ENCODE measurements at regions not wholly inside any gene's neighbourhood (a gene's known extent, or its start where the extent isn't known, plus 50 kb on each side); places are given as distances from the start of the nearest gene placed in this dataset.

DNA sequence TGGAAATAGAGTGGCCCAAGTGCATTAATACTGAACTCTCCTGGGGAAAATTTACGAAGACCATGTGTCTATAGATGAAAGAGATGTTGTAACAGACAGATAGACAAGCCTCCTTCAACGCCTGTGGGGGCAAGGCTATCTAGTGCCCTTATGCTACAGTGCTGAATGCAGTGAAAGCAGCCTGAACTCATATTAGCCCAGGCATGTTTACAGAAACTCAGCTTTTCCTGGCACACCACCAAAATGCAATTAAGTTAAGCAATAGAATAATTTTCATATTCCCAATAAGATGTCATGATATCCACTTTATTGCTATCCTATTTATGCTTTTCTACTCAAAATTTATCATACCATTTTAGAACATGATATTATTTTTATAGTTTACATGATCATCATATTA, 277.0 kb downstream of the DIRAS2 start:
- no peak for DNase-seq

- no peak for DNase-seq
These were observed 274.4 kb downstream of the DIRAS2 start for GRCh38 chr9:90368241-90368640.

DNA sequence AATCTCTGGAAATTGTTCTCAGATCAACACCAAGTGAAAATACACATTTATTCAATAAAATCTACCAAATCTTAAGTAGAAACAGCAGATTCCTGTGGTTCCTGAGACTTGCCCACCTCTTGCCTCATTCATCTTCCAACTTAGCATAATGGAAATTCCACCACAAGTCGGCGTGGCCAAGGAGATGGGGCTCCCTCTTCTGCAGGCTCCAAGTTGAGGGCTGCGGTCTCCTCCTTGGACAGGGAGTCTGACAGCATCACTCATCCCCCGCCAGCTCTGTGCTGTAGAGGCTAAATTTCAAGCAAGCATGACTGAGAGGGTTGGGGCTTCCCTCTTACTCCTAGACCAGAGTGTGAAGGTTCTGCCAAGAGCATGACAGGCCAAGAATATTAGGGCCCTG, 273.7 kb downstream of the DIRAS2 start:
- no peak for DNase-seq

DNA sequence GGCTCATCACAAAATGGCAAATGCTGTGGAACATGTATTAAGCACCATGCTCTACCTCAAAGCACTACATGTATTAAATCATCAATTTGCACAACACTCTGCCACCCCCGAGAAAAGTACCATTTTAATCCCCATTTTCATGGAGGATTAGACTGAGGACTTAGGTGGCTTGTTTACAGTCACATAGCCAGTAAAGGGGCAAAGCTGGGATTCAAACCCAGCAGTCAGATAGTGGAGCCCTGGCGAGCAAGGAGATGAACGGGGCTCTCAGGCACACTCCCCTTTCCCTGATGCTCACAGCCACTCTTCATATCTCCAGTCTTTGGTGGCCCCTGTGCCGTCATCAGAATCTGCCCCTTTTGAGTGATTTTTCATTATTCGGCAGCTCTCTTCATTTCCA, 262.9 kb downstream of the DIRAS2 start:
- DNase-seq, result no peak

DNA sequence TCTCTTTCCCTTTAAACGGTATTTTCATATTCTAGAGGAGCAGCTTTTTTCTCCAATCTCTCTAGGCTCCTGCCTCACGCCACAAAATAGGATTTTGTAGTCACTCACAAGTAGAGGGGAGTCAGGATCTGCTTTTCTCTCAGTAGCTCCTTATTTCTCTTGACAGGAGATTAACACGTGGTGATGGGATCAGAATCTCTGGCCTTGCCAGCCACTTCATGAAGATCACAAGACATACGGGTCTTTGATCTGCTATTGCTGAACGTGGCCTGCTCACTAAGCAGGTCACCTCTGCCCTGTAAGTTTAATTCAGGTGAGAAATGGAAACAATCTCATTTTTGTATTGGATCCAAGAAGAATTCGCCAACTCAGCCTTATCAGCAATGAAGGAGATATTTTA, 257.5 kb downstream of the DIRAS2 start:
- peak; percentile 17 for DNase-seq

GRCh38 chr9:90393365-90394152, 249.1 kb downstream of the DIRAS2 start:
- no peak for DNase-seq

GRCh38 chr9:90394871-90395270, 247.8 kb downstream of the DIRAS2 start:
- no peak for DNase-seq

- DNase-seq, result no peak
These were observed 242.5 kb downstream of the DIRAS2 start for GRCh38 chr9:90400091-90400490.

DNA sequence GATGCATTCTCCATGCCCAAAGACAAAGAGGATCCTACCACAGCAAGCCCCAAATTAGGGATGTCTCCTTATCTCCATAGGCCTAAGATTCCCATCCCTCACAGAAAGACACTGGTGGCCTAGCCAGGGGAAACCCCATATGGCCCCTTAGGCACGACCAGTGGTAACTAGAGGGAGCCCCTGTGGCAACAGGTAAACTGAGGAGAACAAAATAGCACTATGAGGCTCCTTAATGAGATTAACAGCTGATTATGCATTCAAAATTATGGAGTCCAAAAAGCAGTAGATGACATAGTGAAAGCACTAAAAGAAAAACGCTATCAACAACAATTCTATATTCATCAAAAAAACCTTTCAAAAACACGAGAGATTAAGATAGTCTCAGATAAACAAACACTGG, 234.0 kb downstream of the DIRAS2 start:
- no peak for DNase-seq

DNA sequence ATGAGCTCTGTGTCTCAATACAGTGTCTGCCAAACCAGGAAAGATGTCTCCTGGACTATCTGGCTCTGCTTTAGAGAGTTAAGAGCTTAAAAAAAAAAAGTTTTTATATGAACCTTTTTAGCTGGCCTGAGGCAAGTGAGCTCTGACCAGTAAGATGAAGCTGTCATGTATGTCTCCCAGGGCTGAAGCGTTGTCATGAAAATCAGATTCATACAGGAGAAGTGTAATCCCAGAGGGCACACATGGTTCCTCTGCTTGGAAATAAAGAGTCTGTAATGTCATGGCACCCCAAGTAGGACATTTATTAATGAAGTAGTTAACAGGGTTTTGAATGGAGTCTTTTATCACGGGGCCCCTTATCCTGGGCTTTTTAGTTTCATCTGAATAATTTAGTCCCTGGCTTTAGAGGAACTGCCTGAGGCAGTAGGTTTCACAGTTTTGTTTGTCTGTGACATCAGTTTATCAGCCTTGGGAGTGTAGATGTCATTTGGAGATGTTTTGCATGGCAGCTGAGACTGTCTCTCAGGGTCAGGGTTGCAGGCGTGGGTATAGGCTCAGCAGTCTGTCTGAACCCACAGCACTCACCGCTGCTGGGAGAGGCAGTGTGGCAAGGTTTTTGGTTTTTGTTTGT, 223.3 kb downstream of the DIRAS2 start:
- peak; percentile 57 for DNase-seq

DNA sequence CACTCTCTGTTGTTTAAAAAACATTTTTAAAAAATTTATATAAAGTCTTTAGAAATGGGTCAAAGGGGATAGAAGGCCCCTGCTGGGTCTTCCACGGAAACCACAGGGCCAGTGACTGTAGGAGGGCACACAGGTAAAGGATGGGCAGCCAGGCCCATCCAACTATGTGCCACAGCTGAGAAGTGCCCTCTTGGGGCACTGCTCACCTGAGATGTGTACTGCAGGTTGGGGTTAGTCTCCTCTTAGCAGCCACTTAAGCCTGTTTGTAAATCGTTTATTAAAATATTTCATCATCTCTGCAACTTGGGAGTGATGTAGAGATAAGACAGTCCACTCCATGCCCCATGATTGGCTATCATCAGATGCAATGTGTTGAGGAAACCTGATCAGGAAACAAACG, 222.4 kb downstream of the DIRAS2 start:
- no peak for DNase-seq

DNA sequence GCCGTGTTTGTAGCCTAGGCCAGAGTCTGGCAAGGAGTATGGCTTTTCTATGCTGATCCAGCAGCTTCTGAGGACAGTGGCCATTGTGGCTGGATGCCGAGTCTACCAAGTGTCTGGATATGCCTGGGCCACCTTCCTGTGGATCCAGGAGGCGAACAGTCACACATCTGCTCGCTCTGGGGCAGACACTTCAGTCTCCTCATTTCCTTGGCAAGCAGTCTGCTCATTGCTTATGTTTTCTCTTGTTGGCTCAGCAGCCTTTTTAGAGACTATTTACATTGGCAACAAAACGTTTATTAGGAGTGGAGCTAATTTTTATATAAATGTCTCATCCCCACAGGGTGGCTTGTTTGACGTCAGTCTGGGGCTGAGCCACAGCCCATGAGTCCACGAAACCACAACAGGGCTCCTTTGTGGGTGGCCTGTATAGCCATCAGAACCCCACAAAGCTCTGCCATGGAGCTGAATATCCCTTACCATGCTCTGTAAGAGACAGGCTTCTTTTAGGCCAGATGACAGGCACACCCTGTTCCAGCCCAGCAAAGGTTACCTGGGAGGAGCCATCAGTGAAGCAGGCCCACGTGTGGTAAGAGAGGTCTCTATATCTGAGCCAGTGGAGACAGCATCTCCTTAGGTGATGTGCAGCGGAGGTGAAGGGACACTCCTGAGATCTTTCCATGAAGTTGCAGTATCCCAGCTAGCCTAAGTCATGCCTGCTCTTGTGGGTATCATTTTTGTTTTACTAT, 221.7 kb downstream of the DIRAS2 start:
- DNase-seq, result no peak

DNA sequence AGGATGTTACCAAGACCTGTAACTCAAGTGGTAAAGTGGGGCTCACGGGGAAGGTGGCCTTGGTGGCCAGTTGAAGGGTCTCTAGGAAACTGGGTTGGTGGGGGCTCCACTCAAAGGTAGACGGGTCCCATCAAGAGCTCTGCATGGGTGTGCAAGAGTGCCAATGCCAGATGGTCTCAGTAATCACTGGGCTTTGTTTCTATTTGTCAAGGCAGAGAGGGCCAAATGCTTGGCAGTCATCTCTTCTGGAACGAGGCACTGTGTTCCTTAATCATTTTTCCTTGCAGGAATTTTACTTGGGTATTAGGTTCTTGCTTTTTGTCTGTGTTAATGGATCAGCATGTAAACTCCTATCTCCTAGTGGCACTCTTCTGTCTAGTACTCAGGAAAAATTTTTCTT, 220.8 kb downstream of the DIRAS2 start:
- no peak for DNase-seq

DNA sequence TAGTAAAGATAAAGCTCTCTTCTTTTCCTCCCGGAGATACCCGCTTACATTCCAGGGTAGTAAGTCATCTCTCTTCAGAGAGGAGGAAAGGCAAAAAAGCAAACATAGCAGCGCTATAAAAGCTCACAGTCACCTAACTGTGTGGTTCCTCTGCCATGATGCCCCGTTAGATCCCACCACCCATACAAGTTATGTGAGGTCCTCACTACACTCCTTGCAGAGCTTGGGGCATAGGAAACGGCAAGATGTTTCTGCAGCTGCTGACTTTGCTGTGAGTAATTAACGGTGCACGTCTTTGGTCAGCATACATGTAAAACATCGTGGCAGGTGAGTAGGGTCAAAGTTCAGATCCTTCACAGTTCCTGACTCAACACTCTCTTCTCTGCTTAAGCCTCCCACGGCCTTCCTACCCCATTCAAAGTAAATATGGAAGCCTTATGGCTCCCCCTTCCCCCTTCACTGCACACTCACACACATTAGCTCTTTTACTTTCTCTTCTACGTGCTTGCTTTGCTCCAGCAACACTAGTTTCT, 218.9 kb downstream of the DIRAS2 start:
- DNase-seq, result no peak

- DNase-seq, result no peak
These were observed 214.1 kb downstream of the DIRAS2 start for GRCh38 chr9:90428517-90428916.

DNA sequence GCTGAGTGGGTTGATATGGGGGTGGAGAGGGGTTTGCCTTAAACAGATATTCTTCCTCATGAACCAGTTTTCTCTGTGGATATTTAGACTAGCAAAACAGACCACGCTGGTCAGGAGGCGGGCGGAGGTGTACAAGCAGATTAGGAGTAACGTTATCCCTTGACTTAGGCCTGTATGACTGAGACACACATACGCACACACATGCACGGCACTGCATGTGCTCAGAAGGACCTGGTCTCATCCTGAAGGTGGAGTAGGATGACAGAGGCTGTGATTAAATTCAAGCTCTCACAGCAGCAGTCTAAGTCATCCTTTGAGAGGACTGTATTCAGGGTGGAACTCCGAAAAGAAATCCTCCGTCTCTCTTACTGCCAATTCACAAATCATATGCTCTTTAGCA, 209.7 kb downstream of the DIRAS2 start:
- DNase-seq, result no peak

DNA sequence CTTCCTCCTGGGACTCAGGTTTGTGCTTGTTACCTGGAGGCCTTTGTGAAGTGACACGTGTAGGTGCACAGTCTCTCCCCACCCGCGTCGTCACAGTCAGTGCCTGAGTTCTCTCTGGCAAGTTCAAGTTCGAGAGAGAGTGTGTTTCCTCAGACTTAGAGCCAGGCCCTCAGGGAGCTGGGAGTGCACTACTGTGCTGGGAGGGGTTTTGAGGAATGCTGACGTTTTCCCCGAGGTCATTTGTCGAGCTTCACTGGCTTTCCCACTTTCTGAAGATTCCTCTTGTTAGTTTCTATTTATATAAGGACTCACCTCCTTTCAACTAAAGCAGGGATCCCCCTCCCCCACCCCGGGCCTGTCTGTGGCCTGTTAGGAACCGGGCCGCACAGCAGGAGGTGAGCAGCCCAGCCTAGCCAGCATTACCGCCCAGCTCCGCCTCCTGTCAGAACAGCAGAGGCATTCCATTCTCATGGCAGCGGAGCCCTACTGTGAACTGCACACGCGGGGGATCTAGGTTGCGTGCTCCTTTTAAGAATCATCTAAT, 209.2 kb downstream of the DIRAS2 start:
- peak; percentile 90 for DNase-seq

DNA sequence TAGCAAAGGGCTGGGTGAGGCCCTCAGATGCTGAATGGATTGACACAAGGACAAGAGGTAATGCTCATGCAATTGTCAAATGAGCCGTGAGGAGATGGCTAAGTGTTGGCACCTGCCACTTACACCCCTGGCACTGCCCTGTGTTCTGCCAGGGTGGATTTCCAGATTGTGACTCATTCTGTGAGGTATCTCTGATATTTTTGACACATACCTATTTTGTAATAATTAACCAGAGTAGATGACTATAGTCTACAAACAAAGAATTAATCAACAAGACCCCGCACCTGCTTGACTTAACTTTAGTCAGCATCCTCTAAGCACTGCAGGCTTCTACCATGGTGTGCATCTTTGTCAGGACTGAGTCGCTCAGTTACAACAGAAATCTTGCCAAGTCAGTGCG, 200.8 kb downstream of the DIRAS2 start:
- no peak for DNase-seq

GRCh38 chr9:90442723-90443122, 199.9 kb downstream of the DIRAS2 start:
- DNase-seq, result no peak

GRCh38 chr9:90444609-90445204, 197.9 kb downstream of the DIRAS2 start:
- DNase-seq, result no peak

- no peak for DNase-seq
These were observed 197.2 kb downstream of the DIRAS2 start for GRCh38 chr9:90445391-90445790.

- peak; percentile 56 for DNase-seq
These were observed 196.2 kb downstream of the DIRAS2 start for GRCh38 chr9:90446200-90446948.
